Stimulated activated CD8-positive, alpha-beta memory T cell treated with anti-CD3 and anti-CD28 coated beads, Interleukin-2, amount 100 ng/mL, for 48 hours (primary cell): ENCODE measurements at regions not wholly inside any gene's neighbourhood (a gene's known extent, or its start where the extent isn't known, plus 50 kb on each side); places are given as distances from the start of the nearest gene placed in this dataset.
A peak's percentile ranks its signal among the peaks of the same experiment; 100 is the strongest.

Experiments used
- DNase-seq, 2 donors: peaks; one replicate each; pipeline ENCODE4 v3.0.0-alpha.2; 2020; ENCODE audit warnings: low read depth in 2 of 2

GRCh38 chr3:30493911-30494311 lies 112.5 kb upstream of the TGFBR2 start:
- DNase-seq = no peak

DNA sequence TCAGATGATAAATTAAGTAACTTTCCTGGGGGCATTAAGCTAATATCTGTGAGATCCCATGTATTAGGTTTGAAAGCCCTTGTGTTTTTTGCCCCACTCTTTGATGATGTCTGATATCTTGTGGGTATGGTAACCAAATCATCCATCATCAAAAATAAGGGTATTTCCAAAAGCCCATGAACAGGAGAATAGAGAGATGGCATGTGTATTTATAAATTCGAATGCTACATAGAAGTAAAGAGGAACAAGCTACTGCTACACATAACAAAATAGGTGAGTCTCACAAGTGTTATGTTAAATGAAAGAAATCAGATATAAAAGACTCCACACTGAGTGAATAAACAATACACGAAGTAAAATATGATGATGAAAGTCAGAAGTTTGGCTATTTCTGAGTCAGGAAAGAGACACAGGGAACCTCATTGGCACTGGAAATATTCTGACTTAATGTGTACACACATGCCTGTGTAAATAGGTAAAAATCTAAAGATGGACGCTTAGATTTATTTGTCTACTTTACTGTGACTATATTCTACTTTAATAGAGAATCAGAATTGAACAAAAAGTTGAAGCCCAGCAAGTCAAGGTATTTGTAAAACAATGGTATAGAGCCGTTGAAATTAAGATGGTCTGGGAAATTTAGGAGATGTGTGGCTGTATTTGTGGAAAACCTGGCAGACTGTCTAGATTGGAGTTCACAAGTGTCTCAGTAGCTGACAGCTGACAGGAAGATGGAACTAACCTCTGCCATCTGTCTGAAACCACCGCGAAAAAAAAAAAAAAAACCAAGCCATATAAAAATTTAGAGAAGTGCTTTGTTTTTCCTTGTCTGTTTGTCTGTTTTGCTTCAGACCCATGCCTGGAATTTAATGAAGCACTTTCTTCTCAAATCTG lies 111.0 kb upstream of the TGFBR2 start:
- no peak for DNase-seq

- DNase-seq = no peak
These were observed 110.1 kb upstream of the TGFBR2 start for GRCh38 chr3:30496066-30496966.

DNA sequence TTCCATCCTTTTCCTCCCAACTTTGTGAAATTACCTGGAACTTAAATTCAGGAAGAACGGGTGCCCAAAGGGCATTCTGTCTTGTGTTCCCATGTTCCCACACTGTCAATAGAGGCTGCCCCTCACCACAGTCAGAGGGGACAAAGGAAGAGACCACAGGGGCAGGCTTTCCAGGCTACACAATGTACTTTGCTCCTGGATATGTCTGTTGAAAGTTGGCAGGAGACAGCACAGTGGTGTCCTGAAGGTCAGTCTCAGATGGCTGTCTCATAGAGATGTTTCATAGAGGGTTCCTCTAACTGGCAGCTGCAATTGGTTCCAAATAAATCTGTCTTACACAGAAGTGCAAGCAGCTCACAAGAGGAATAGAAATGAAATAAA lies 107.8 kb upstream of the TGFBR2 start:
- no peak for DNase-seq

- no peak for DNase-seq
These were observed 105.6 kb upstream of the TGFBR2 start for GRCh38 chr3:30500666-30501399.

- no peak for DNase-seq
These were observed 104.9 kb upstream of the TGFBR2 start for GRCh38 chr3:30501526-30501925.

DNA sequence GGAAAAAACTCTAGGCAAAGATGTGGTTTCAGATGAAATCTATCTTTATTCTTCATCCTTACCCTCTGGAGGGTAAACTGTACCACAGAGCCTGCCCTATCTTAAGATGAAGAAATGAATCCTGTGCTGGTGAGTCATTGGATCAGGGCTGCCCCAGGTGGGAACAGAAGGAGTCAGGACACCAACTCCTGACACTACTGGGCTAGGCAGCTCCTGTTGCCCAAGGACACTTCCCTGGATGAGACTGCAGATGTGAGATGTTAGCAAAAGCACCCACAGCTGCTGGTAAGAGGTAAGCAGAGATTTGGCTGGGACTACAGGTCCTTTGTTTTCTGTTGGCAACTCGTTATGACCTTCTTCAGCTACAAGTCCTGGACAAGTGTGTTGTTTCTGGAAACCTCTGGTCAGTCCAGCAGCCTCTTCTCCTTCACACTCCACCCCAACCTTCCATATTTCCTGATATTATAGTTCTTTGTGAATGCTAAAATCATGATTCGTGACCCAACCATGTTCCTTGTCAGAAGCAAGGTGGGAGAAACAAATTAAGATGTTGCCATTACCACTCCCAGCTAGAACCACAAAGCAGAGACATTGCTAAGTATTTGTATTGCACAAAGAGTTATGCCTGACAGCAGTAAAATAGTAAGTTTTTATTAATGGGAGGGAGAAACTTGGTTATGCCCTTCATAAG lies 104.2 kb upstream of the TGFBR2 start:
- DNase-seq = no peak

DNA sequence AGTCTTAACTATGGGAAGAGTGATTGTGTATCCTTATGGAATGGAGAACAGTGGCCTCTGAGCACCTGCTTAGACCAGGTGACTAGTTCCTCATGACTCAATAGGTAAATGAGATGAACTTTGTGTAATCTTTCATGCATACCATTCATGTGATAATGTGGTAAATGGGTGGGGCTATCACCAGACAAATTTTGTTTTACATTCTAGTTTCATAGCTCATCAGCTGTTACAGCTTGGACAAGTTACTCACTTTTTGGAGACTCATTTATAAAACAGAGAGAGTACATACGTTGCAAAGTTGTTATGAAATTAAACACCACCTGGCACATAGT lies 103.7 kb upstream of the TGFBR2 start:
- DNase-seq = no peak

GRCh38 chr3:30503446-30503845 lies 103.0 kb upstream of the TGFBR2 start:
- DNase-seq = no peak

GRCh38 chr3:30504939-30505338 lies 101.5 kb upstream of the TGFBR2 start:
- DNase-seq = no peak

DNA sequence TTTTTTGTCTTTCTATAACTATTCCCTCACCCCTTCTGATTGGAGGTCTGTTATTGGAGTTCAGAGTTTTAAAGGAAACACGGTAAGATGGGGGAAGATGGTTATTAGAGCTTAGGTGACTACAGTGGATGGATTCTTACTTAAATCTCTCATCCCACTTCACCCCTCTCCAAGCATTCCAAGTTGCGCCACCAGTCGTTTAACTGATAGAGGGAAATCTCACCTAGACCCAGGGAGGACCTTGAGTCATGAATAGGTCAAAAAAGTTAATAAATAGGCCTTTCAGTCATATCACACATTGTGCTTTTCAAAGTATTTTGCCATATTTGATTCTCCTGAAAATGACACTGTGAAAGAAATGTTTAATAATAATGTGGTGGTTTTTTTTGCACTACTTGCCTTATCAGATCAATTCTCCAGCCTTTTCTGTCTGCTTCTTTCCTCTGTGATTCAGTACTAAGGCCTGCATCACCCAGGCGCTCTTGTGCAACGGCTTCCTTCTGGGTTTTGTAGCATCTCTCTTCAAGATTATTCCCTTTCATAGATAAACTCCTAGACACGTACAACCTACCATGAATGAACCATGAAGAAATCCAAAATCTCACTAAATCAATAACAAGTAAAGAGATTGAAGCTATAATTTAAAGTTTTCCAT lies 100.4 kb upstream of the TGFBR2 start:
- DNase-seq = no peak

DNA sequence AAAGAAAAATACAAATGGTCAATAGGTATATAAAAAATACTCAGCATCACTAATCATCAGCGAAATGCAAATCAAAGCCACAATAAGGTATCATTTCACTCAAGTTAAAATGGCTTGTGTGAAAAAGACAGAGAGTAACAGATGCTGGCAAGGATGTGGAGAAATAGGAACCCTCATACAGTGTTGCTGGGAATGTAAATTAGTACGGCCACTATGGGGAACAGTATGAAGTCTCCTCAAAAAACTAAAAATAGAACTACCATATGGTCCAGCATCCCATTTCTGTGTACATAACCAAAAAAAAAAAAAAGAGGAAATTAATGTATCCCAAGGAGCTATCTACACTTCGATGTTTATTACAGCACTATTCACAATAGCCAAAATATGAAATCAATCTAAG lies 98.1 kb upstream of the TGFBR2 start:
- no peak for DNase-seq

DNA sequence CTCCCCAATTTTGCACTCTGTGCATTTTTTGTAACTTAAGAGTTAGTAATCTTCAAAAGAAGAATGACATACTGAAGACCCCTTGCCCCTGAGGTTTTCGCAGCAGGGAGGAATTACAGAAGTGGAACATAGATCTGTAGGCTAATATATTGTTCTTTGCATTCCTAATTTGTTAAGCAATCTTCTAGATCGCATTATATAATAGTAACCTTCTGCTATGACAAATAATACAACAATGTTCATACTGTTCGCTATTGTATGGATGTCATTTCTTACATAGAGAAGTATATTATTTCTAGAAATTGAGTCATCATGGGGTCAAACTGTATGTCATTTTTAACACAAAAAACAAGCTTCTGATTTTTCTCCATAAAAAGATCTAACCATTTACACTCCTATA lies 95.8 kb upstream of the TGFBR2 start:
- no peak for DNase-seq

DNA sequence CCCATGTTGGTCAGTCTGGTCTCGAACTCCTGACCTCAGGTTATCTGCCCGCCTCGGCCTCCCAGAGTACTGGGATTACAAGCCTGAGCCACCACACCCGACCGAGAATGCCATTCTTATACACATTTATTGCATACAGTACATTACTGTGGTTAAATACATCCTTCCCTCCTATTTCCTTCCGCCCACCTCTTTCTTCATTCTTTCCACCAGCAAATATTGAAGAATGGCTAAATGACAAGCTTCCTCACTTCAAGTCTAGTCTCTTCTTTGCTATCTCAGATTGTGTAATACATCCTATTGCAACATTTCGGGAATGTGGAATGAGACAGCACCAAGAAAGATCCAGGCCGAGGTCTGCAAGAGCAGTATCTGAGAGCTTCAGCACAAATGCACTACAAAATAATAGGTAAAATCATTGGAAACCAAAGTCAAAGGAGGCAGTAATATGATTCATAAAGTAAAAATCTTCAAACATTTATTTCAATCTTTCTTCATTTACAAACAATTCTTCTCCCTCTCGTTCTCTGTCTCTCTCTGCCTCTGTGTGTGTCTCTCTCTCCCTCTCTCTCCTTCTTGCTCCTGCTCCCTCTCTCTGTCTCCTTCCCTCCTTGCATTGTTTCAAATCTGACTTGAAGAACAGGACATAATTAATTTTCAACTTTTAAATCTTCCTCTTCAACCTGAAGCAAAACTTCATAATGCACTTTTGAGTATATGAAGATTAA lies 94.7 kb upstream of the TGFBR2 start:
- peak in 1 of 2 donors; percentile 9 for DNase-seq

DNA sequence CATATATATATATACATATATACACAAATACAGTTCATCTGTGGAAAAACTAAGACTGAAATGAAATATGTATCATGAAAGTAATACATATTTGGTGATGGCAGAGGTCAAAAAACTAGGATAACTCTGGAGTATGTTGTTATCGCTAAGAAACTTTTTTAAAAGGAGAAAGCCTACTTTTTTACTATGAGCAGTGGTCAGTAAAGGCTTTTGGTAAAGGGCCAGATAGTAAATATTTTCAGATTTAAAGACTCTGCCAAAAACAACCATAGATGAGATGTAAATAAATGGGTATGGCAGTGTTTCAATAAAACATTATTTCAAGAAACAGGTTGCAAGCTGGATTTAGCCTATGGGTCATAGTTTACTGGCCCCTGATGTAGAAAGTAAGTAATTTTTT lies 93.8 kb upstream of the TGFBR2 start:
- no peak for DNase-seq

DNA sequence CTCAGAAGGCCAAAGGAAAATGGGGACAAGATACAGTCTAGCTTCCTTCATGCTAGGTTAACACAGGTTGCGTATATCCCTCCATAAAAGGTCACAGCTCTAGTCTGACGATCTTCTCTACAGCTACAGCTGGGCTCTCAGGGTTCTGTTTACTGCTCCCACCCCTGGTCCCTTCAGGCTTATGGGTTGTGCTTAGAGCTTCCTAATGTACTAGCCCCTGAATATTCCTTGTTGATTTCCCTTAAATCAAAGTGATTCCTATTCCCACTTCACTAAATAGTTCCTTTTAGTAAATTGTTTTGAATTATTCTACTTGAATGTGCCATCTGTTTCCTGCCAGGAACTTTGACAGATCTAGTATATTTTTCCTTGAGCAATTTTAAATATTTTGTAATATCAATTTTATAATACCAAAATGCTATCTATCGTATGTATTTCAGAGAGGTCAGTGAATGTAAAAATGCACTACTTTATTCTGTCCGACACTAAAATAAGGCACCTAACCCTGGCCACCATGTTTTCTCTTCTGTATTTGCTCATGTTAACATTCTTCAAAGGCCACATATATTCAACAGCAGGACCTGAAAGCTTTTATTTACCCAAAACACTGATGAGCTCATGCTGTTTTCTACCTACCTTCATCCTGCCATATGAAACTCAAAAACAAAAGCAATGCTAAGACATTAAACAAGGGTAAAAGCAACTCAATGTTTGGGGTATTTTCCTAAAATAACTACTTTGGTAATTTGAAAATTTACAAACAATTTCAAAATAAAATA lies 92.8 kb upstream of the TGFBR2 start:
- no peak for DNase-seq

DNA sequence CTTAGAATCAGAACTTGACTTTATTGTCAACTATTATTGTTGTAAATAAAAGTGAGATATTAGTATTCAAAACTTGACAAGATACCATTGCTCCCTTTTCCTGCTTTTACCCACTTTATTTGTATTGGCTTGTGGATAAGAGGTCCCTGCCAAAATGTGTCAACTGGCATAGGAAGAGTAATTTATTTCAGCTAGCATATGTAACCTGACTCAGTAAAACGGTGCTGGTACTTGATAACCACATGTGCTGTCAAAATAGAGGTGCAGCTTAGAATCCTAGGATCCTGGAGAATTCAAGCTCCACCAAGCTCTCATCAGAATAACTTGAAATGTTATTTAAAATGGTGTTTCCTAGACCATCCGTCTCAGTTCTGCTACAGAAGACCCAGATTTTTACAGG lies 90.2 kb upstream of the TGFBR2 start:
- DNase-seq = no peak

DNA sequence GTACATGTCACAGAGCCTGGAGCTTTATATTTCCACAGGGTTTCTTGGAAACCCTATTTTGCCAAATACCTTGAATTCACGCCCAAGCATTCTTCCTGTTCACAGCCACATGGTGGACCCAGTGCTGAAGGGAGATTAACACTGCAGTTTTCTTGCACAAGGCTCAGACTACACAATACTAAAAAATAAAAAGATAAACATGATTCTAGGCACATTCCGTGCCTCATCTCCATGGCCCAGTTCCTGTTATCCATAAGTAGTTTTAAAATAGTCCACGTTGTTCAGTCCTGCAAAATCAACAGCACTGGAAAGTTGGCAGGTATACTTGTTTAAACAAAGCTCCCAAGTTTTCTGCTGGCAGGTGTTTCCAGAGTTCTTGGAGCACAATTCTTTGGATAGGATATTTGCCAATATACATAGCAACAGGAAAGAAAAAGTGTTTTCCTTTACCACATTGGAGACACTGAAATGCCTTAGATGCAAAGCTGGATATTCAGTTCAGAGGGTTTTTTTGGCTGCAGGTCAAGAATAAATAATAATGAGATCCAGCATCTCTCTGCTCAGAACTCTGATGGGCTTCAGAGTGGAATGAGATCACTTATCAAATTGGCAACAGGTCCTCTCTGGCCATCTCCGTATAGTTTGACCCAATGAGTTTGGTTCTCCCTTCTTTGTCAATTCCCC lies 88.1 kb upstream of the TGFBR2 start:
- DNase-seq = no peak

DNA sequence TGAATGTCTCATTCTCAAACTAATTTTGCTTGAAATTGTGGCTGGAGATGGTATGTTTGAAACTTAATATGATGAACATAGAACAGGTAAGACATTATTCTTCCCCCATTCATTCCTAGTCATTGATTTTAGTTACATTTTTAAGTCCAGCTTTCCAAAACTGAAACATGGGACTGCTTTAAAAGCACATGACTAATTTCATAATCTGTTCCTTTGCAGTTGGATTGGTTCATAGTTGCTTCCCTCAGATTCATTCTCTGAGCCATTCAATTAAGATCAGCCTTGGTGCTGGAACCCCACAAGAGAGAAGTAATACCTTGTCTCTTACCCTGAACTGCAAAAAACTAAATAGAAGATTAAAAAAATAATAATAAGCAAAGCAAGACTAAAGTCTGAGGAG lies 87.5 kb upstream of the TGFBR2 start:
- DNase-seq = no peak
